Vagina (tissue), 2 donors: ENCODE measurements at regions not wholly inside any gene's neighbourhood (a gene's known extent, or its start where the extent isn't known, plus 50 kb on each side); places are given as distances from the start of the nearest gene placed in this dataset.

Source experiments
- POLR2A ChIP-seq, 2 donors: fragments of 450-650 bp; IDR thresholded peaks; one replicate each; pipeline ENCODE4 v1.6.1; 2017; ENCODE audit warnings: antibody characterized with exemption in 2 of 2, mild to moderate bottlenecking in 2 of 2, moderate library complexity in 2 of 2
- POLR2AphosphoS5 ChIP-seq, 2 donors: sonication (generic); formaldehyde crosslinking; IDR thresholded peaks; one replicate each; pipeline ENCODE4 v1.9.0; 2017; ENCODE audit warnings: antibody characterized with exemption in 2 of 2, mild to moderate bottlenecking in 2 of 2, low read depth in 1 of 2; ENCODE audit not compliant: insufficient read depth in 1 of 2
- TF ChIP-seq, protein P1 (sequence below), 3 experiments: fragments of 450-650 bp in 2 of 3; fragments of 200-600 bp in 1 of 3; sonication (generic) in 1 of 3; IDR thresholded peaks; one replicate each; pipeline ENCODE4 v1.5.1; 2017 to 2019; ENCODE audit warnings: antibody characterized with exemption in 3 of 3, mild to moderate bottlenecking in 2 of 3, moderate library complexity in 2 of 3

DNA sequence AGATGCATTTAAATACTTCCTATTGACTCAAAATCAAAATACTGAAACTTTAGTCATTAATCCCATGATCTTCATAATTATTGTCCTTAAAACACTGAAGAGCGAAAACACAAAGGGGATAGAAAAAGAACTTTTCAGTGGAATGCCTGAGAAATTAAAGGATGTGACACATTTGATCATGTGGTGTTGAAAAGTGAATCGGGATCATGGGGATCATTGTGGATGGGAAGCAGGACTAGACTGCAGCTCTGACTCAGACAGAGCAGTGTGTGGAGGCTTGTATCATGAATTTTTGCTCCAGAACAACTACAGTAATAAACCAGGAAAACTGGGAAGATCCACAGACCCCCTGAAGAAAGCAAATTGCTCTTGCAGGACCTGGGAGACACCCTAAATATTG lies 161.1 kb upstream of the CXADR start:
- TF ChIP-seq POLR2AphosphoS5 (IDR thresholded peaks at IDR 0.05; ENCODE audit: insufficient read depth in 1 of 2, low read depth in 1 of 2): no peak
- no peak for TF ChIP-seq POLR2A (IDR thresholded peaks at IDR 0.05)
- TF ChIP-seq, protein P1, sequence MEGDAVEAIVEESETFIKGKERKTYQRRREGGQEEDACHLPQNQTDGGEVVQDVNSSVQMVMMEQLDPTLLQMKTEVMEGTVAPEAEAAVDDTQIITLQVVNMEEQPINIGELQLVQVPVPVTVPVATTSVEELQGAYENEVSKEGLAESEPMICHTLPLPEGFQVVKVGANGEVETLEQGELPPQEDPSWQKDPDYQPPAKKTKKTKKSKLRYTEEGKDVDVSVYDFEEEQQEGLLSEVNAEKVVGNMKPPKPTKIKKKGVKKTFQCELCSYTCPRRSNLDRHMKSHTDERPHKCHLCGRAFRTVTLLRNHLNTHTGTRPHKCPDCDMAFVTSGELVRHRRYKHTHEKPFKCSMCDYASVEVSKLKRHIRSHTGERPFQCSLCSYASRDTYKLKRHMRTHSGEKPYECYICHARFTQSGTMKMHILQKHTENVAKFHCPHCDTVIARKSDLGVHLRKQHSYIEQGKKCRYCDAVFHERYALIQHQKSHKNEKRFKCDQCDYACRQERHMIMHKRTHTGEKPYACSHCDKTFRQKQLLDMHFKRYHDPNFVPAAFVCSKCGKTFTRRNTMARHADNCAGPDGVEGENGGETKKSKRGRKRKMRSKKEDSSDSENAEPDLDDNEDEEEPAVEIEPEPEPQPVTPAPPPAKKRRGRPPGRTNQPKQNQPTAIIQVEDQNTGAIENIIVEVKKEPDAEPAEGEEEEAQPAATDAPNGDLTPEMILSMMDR (IDR thresholded peaks at IDR 0.05): no peak
